ENCODE measurements at regions not wholly inside any gene's neighbourhood (a gene's known extent, or its start where the extent isn't known, plus 50 kb on each side); places are given as distances from the start of the nearest gene placed in this dataset.

DNA sequence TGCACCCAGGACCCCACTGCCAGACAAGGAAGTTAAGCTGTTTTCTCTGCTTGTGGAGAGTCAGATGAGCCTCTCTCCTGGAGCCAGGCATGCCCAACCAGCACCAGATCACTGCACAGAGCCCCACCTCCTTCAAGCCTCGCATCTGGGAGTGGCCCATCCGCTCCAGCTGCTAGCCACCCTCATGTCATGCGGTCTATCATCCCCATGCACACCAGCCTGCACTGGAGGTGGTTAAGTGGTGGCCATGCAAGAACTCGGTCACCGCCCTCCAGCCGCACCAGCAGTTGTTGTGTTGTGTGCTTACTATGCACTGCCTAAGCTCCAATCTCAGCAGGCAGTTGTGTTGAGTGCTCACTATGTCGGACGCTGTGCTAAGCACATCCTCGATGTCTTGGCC, 177.9 kb upstream of the SLC14A2 start:
- Histone ChIP-seq H2BK120ac (ENCODE audit: low read depth, low read length) (no peak overlapping the region), H2BK12ac (ENCODE audit: low read length) (no peak overlapping the region), H3K18ac (ENCODE audit: low read length) (peak overlapping the region; percentile 23), H3K23ac (ENCODE audit: low read depth, low read length, poor library complexity) (no peak overlapping the region), H3K4ac (ENCODE audit: low read length) (no peak overlapping the region), H3K79me1 (ENCODE audit: low read depth, low read length) (no peaks in the 10 kb centered on the region), H3K27me3 (ENCODE audit: control insufficient read depth in 3 of 3, insufficient read depth in 3 of 3, low read depth in 1 of 3, low read length in 3 of 3) (no peaks in the 10 kb centered on the region), H3K9me3 (replicated peaks in 1 of 2; ENCODE audit: control insufficient read depth in 2 of 2, insufficient read depth in 1 of 2, low read depth in 1 of 2, low read length in 2 of 2) (no peaks in the 10 kb centered on the region), H3K4me2 (ENCODE audit: insufficient read depth, low read length, poor library complexity, severe bottlenecking) (no peak overlapping the region), H3K27ac (replicated peaks; ENCODE audit: low read length) (no peak overlapping the region), H3K4me1 (ENCODE audit: control insufficient read depth in 2 of 2, insufficient read depth in 1 of 2, low read depth in 1 of 2, low read length in 2 of 2) (peaks cover 0 to 2% of the 10 kb centered on the region in 2 donors), H3K9ac (ENCODE audit: low read depth, low read length, poor library complexity) (no peak overlapping the region), H3K4me3 (ENCODE audit: low read length in 2 of 2) (peak overlapping the region in 1 of 2 donors; percentile 56), H3K36me3 (replicated peaks in 1 of 2; ENCODE audit: control insufficient read depth in 2 of 2, insufficient read depth in 2 of 2, low read length in 2 of 2) (no peaks in the 10 kb centered on the region), H2BK5ac (ENCODE audit: low read length) (no peak overlapping the region), H2BK15ac (ENCODE audit: low read length) (no peak overlapping the region), H2AFZ (ENCODE audit: low read length) (no peak overlapping the region), H4K91ac (ENCODE audit: low read depth, low read length, poor library complexity) (no peak overlapping the region), H4K8ac (ENCODE audit: low read depth, low read length) (no peak overlapping the region), H3K14ac (ENCODE audit: low read length) (no peak overlapping the region), H2AK5ac (ENCODE audit: low read depth, low read length) (no peak overlapping the region)
- no CpG with 5 or more reads among the region's 9 CpGs for WGBS, 2 donors (ENCODE audit: extremely low coverage in 2 of 2, insufficient read length in 2 of 2, insufficient replicate concordance in 1 of 2)
- DNase-seq (ENCODE audit: low spot score), result no peak

GRCh38 chr18:45439851-45440645, 175.2 kb upstream of the SLC14A2 start:
- Histone ChIP-seq H3K23ac (ENCODE audit: low read depth, low read length, poor library complexity) (no peak overlapping the region), H4K8ac (ENCODE audit: low read depth, low read length) (no peak overlapping the region), H3K4me1 (ENCODE audit: control insufficient read depth in 2 of 2, insufficient read depth in 1 of 2, low read depth in 1 of 2, low read length in 2 of 2) (peaks cover 0 to 2% of the 10 kb centered on the region in 2 donors), H3K9me3 (replicated peaks in 1 of 2; ENCODE audit: control insufficient read depth in 2 of 2, insufficient read depth in 1 of 2, low read depth in 1 of 2, low read length in 2 of 2) (no peaks in the 10 kb centered on the region), H2BK5ac (ENCODE audit: low read length) (no peak overlapping the region), H3K79me1 (ENCODE audit: low read depth, low read length) (no peaks in the 10 kb centered on the region), H3K9ac (ENCODE audit: low read depth, low read length, poor library complexity) (no peak overlapping the region), H2BK120ac (ENCODE audit: low read depth, low read length) (no peak overlapping the region), H4K91ac (ENCODE audit: low read depth, low read length, poor library complexity) (no peak overlapping the region), H2AFZ (ENCODE audit: low read length) (no peak overlapping the region), H3K4me2 (ENCODE audit: insufficient read depth, low read length, poor library complexity, severe bottlenecking) (no peak overlapping the region), H3K27ac (replicated peaks; ENCODE audit: low read length) (no peak overlapping the region), H2AK5ac (ENCODE audit: low read depth, low read length) (no peak overlapping the region), H3K18ac (ENCODE audit: low read length) (no peak overlapping the region), H3K14ac (ENCODE audit: low read length) (no peak overlapping the region), H2BK15ac (ENCODE audit: low read length) (no peak overlapping the region), H3K4me3 (ENCODE audit: low read length in 2 of 2) (no peak overlapping the region), H3K27me3 (ENCODE audit: control insufficient read depth in 3 of 3, insufficient read depth in 3 of 3, low read depth in 1 of 3, low read length in 3 of 3) (peaks cover 0 to 3% (median 0%) of the 10 kb centered on the region in 3 experiments), H2BK12ac (ENCODE audit: low read length) (no peak overlapping the region), H3K4ac (ENCODE audit: low read length) (no peak overlapping the region), H3K36me3 (replicated peaks in 1 of 2; ENCODE audit: control insufficient read depth in 2 of 2, insufficient read depth in 2 of 2, low read length in 2 of 2) (no peaks in the 10 kb centered on the region)
- no peak for DNase-seq (ENCODE audit: low spot score)
- no CpG with 5 or more reads among the region's 2 CpGs for WGBS, 2 donors (ENCODE audit: extremely low coverage in 2 of 2, insufficient read length in 2 of 2, insufficient replicate concordance in 1 of 2)

GRCh38 chr18:45441110-45441847, 174.0 kb upstream of the SLC14A2 start:
- H4K8ac ChIP-seq (ENCODE audit: low read depth, low read length), result no peak overlapping the region
- DNase-seq (ENCODE audit: low spot score), result no peak
- H4K91ac ChIP-seq (ENCODE audit: low read depth, low read length, poor library complexity), result no peak overlapping the region

DNA sequence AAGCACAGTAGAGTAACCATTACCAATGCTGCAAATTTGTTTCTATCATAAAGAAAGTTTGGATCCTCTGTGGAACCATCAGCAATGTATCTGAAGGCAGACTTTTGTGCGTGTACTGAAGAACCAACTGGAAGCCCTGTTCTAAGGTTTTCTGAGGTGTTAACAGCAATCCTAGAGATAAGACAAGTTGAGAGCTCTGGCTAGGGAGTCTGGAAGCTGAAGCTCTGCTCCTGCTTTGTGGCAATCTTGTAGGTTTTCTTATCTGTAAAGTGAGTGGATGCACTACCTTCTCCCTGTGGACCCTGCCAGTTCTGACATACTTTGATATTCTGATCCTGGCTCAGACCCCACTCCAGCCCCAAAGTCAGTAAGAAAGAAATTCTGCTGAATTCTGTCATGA, 171.2 kb upstream of the SLC14A2 start:
- Histone ChIP-seq H3K9ac (ENCODE audit: low read depth, low read length, poor library complexity) (no peak overlapping the region), H4K91ac (ENCODE audit: low read depth, low read length, poor library complexity) (no peak overlapping the region)
- no CpG with 5 or more reads among the region's 1 CpG for WGBS, 2 donors (ENCODE audit: extremely low coverage in 2 of 2, insufficient read length in 2 of 2, insufficient replicate concordance in 1 of 2)

More at GRCh38 chr18:45441110-45441847, 174.0 kb upstream of the SLC14A2 start:
- H2BK120ac ChIP-seq (ENCODE audit: low read depth, low read length), result no peak overlapping the region
- H3K27me3 ChIP-seq (ENCODE audit: control insufficient read depth in 3 of 3, insufficient read depth in 3 of 3, low read depth in 1 of 3, low read length in 3 of 3), result peaks cover 0 to 3% (median 0%) of the 10 kb centered on the region in 3 experiments
- H2BK12ac ChIP-seq (ENCODE audit: low read length), result no peak overlapping the region
- no peaks in the 10 kb centered on the region for H3K9me3 ChIP-seq (replicated peaks in 1 of 2; ENCODE audit: control insufficient read depth in 2 of 2, insufficient read depth in 1 of 2, low read depth in 1 of 2, low read length in 2 of 2)
- H3K14ac ChIP-seq (ENCODE audit: low read length), result no peak overlapping the region
- H3K79me1 ChIP-seq (ENCODE audit: low read depth, low read length), result no peaks in the 10 kb centered on the region
- no CpG with 5 or more reads among the region's 5 CpGs for WGBS, 2 donors (ENCODE audit: extremely low coverage in 2 of 2, insufficient read length in 2 of 2, insufficient replicate concordance in 1 of 2)
- no peak overlapping the region for H3K27ac ChIP-seq (replicated peaks; ENCODE audit: low read length)
- no peak overlapping the region for H3K18ac ChIP-seq (ENCODE audit: low read length)
- no peak overlapping the region for H3K4me2 ChIP-seq (ENCODE audit: insufficient read depth, low read length, poor library complexity, severe bottlenecking)
- H3K36me3 ChIP-seq (replicated peaks in 1 of 2; ENCODE audit: control insufficient read depth in 2 of 2, insufficient read depth in 2 of 2, low read length in 2 of 2), result no peaks in the 10 kb centered on the region
- peaks cover 0 to 2% of the 10 kb centered on the region in 2 donors for H3K4me1 ChIP-seq (ENCODE audit: control insufficient read depth in 2 of 2, insufficient read depth in 1 of 2, low read depth in 1 of 2, low read length in 2 of 2)
- no peak overlapping the region for H3K23ac ChIP-seq (ENCODE audit: low read depth, low read length, poor library complexity)
- H2AFZ ChIP-seq (ENCODE audit: low read length), result no peak overlapping the region
- H3K9ac ChIP-seq (ENCODE audit: low read depth, low read length, poor library complexity), result no peak overlapping the region
- no peak overlapping the region for H2BK15ac ChIP-seq (ENCODE audit: low read length)
- no peak overlapping the region for H2AK5ac ChIP-seq (ENCODE audit: low read depth, low read length)
- H3K4ac ChIP-seq (ENCODE audit: low read length), result no peak overlapping the region
- no peak overlapping the region for H2BK5ac ChIP-seq (ENCODE audit: low read length)
- H3K4me3 ChIP-seq (ENCODE audit: low read length in 2 of 2), result no peak overlapping the region

More for the DNA sequence above, 171.2 kb upstream of the SLC14A2 start:
- Histone ChIP-seq H2BK12ac (ENCODE audit: low read length) (no peak overlapping the region), H2BK15ac (ENCODE audit: low read length) (no peak overlapping the region), H3K79me1 (ENCODE audit: low read depth, low read length) (no peaks in the 10 kb centered on the region), H3K36me3 (replicated peaks in 1 of 2; ENCODE audit: control insufficient read depth in 2 of 2, insufficient read depth in 2 of 2, low read length in 2 of 2) (no peaks in the 10 kb centered on the region), H2BK5ac (ENCODE audit: low read length) (no peak overlapping the region), H3K9me3 (replicated peaks in 1 of 2; ENCODE audit: control insufficient read depth in 2 of 2, insufficient read depth in 1 of 2, low read depth in 1 of 2, low read length in 2 of 2) (no peaks in the 10 kb centered on the region), H3K4ac (ENCODE audit: low read length) (no peak overlapping the region), H3K14ac (ENCODE audit: low read length) (no peak overlapping the region), H4K8ac (ENCODE audit: low read depth, low read length) (no peak overlapping the region), H3K27ac (replicated peaks; ENCODE audit: low read length) (no peak overlapping the region), H3K27me3 (ENCODE audit: control insufficient read depth in 3 of 3, insufficient read depth in 3 of 3, low read depth in 1 of 3, low read length in 3 of 3) (peaks cover 0 to 3% (median 0%) of the 10 kb centered on the region in 3 experiments), H3K18ac (ENCODE audit: low read length) (no peak overlapping the region), H2AK5ac (ENCODE audit: low read depth, low read length) (no peak overlapping the region), H3K4me1 (ENCODE audit: control insufficient read depth in 2 of 2, insufficient read depth in 1 of 2, low read depth in 1 of 2, low read length in 2 of 2) (peaks cover 0 to 3% of the 10 kb centered on the region in 2 donors), H3K23ac (ENCODE audit: low read depth, low read length, poor library complexity) (no peak overlapping the region), H2AFZ (ENCODE audit: low read length) (no peak overlapping the region), H2BK120ac (ENCODE audit: low read depth, low read length) (no peak overlapping the region), H3K4me2 (ENCODE audit: insufficient read depth, low read length, poor library complexity, severe bottlenecking) (no peak overlapping the region), H3K4me3 (ENCODE audit: low read length in 2 of 2) (no peak overlapping the region)
- DNase-seq (ENCODE audit: low spot score), result no peak
